ENCODE measurements at regions not wholly inside any gene's neighbourhood (a gene's known extent, or its start where the extent isn't known, plus 50 kb on each side); places are given as distances from the start of the nearest gene placed in this dataset.

DNA sequence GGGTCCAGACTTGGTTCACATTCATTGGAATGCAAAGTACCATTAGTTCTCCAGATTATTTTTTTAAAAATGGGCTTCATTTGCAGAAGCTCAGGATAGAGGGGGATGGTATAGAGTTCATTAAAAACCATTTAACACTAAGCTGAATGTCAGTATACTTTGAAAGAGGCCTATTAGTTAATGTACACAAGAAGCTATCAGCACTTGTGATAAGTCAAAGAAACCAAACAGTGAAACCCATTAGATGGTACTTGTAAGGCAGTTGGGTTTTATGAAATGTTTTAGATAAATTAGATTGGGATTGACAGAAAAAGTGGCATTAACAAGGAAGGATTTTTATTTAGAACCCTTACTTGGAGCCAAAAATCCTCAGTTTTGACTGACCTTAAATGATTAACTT lies 229.2 kb upstream of the MPDZ start:
- CTCF ChIA-PET (ENCODE audit: low intra/inter-chr PET ratio), result no interaction called here
- H3K4me1 ChIP-seq (replicated peaks in 1 of 2; ENCODE audit: control insufficient read depth in 2 of 2, insufficient read depth in 2 of 2, low read length in 2 of 2), result no peaks in the 10 kb centered on the region
- DNase-seq (ENCODE audit: extremely low read depth in 1 of 4, low spot score in 3 of 4), result no peak
- ATAC-seq, result no peak
- no peaks in the 10 kb centered on the region for H3K27me3 ChIP-seq (ENCODE audit: control insufficient read depth in 2 of 2, insufficient read depth in 2 of 2, low read length in 2 of 2)
- H3K9me1 ChIP-seq (ENCODE audit: control insufficient read depth, insufficient read depth, low read length), result no peaks in the 10 kb centered on the region
- H3K4me2 ChIP-seq (ENCODE audit: insufficient read depth, low read length), result no peak overlapping the region
- no peak overlapping the region for H3K27ac ChIP-seq (ENCODE audit: extremely low read depth, low read depth, low read length)
- no peaks in the 10 kb centered on the region for H3K79me2 ChIP-seq (ENCODE audit: control insufficient read depth, insufficient read depth, low read length)
- POLR2A ChIA-PET, result no interaction called here
- no peaks in the 10 kb centered on the region for H4K20me1 ChIP-seq (replicated peaks; ENCODE audit: control insufficient read depth, insufficient read depth, low read length)
- in situ Hi-C loops (cut with MboI) (no loop called here), intact Hi-C loops (cut with micrococcal nuclease) (no loop called here)
- H2AFZ ChIP-seq (ENCODE audit: low read depth, low read length), result no peak overlapping the region
- FAIRE-seq, result no peak
- TF ChIP-seq LEF1 (IDR thresholded peaks at IDR 0.05), result no peak
- no peak for TF ChIP-seq POLR2AphosphoS5 (IDR thresholded peaks at IDR 0.05; ENCODE audit: control insufficient read depth, insufficient read depth, low read depth, low read length)
- TF ChIP-seq, protein P1, sequence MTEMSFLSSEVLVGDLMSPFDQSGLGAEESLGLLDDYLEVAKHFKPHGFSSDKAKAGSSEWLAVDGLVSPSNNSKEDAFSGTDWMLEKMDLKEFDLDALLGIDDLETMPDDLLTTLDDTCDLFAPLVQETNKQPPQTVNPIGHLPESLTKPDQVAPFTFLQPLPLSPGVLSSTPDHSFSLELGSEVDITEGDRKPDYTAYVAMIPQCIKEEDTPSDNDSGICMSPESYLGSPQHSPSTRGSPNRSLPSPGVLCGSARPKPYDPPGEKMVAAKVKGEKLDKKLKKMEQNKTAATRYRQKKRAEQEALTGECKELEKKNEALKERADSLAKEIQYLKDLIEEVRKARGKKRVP (CRISPR knock-in tag; IDR thresholded peaks at IDR 0.05), result no peak
- no peak for TF ChIP-seq NCOA4 (IDR thresholded peaks at IDR 0.05; ENCODE audit: partially characterized antibody)
- TF ChIP-seq NFIX (CRISPR knock-in tag; IDR thresholded peaks at IDR 0.05; ENCODE audit: low read depth), result no peak
- TF ChIP-seq ZNF324 (CRISPR knock-in tag; IDR thresholded peaks at IDR 0.05), result no peak
- TF ChIP-seq CTBP1 (IDR thresholded peaks at IDR 0.05; ENCODE audit: borderline replicate concordance), result no peak
- no peak for TF ChIP-seq FOS (IDR thresholded peaks at IDR 0.05; ENCODE audit: extremely low read depth, insufficient read length)
- TF ChIP-seq, protein P2, sequence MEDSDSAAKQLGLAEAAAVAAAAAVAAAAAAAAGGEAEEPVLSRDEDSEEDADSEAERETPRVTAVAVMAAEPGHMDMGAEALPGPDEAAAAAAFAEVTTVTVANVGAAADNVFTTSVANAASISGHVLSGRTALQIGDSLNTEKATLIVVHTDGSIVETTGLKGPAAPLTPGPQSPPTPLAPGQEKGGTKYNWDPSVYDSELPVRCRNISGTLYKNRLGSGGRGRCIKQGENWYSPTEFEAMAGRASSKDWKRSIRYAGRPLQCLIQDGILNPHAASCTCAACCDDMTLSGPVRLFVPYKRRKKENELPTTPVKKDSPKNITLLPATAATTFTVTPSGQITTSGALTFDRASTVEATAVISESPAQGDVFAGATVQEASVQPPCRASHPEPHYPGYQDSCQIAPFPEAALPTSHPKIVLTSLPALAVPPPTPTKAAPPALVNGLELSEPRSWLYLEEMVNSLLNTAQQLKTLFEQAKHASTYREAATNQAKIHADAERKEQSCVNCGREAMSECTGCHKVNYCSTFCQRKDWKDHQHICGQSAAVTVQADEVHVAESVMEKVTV (CRISPR knock-in tag; IDR thresholded peaks at IDR 0.05), result no peak
- TF ChIP-seq ZNF785 (CRISPR knock-in tag; IDR thresholded peaks at IDR 0.05), result no peak
- TF ChIP-seq GABPA (tag; conservative IDR thresholded peaks at IDR 0.05; ENCODE audit: low read depth), result no peak
- no peak for TF ChIP-seq LARP7 (IDR thresholded peaks at IDR 0.05)
- TF ChIP-seq, protein P3, sequence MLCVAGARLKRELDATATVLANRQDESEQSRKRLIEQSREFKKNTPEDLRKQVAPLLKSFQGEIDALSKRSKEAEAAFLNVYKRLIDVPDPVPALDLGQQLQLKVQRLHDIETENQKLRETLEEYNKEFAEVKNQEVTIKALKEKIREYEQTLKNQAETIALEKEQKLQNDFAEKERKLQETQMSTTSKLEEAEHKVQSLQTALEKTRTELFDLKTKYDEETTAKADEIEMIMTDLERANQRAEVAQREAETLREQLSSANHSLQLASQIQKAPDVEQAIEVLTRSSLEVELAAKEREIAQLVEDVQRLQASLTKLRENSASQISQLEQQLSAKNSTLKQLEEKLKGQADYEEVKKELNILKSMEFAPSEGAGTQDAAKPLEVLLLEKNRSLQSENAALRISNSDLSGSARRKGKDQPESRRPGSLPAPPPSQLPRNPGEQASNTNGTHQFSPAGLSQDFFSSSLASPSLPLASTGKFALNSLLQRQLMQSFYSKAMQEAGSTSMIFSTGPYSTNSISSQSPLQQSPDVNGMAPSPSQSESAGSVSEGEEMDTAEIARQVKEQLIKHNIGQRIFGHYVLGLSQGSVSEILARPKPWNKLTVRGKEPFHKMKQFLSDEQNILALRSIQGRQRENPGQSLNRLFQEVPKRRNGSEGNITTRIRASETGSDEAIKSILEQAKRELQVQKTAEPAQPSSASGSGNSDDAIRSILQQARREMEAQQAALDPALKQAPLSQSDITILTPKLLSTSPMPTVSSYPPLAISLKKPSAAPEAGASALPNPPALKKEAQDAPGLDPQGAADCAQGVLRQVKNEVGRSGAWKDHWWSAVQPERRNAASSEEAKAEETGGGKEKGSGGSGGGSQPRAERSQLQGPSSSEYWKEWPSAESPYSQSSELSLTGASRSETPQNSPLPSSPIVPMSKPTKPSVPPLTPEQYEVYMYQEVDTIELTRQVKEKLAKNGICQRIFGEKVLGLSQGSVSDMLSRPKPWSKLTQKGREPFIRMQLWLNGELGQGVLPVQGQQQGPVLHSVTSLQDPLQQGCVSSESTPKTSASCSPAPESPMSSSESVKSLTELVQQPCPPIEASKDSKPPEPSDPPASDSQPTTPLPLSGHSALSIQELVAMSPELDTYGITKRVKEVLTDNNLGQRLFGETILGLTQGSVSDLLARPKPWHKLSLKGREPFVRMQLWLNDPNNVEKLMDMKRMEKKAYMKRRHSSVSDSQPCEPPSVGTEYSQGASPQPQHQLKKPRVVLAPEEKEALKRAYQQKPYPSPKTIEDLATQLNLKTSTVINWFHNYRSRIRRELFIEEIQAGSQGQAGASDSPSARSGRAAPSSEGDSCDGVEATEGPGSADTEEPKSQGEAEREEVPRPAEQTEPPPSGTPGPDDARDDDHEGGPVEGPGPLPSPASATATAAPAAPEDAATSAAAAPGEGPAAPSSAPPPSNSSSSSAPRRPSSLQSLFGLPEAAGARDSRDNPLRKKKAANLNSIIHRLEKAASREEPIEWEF (CRISPR knock-in tag; IDR thresholded peaks at IDR 0.05), result no peak
- H3K4me3 ChIP-seq, result no peak overlapping the region
- BruUV-seq (replicated peaks), result no TSS peak
- H3K9me3 ChIP-seq (replicated peaks; ENCODE audit: control insufficient read depth, insufficient read depth, low read depth, low read length), result no peaks in the 10 kb centered on the region
- H3K36me3 ChIP-seq (ENCODE audit: control insufficient read depth, insufficient read depth, low read length), result no peaks in the 10 kb centered on the region
- H3K9ac ChIP-seq (ENCODE audit: insufficient read depth in 1 of 2, low read depth in 2 of 2, low read length in 2 of 2), result no peak overlapping the region

All from K562 (cell line).